ENCODE measurements at regions not wholly inside any gene's neighbourhood (a gene's known extent, or its start where the extent isn't known, plus 50 kb on each side); places are given as distances from the start of the nearest gene placed in this dataset.

DNA sequence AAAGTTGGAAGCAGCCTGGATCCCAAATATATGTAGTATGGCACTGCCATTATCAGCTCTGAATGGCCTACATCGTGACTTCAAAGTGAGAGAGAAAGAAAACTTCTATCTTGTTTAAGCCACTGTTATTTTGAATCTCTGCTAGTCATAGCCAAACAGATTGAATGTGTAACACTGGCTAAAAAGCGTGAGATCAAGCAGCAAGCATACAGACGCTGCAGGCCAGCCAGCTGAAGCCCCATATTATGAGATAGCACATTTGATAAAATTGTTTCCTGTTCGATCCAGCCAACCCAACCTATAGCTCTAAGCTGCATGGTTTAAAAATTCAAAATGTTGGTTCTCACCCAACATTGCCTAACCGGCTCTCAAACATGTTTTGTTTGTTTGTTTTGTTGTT is 95.0 kb downstream of the DUSP6 start:
- no peak for ATAC-seq (ENCODE audit: insufficient number of reproducible peaks, low FRiP score, low read depth)
- no peak for DNase-seq (ENCODE audit: low spot score)
- no peaks in the 10 kb centered on the region for H3K36me3 ChIP-seq
- H3K27ac ChIP-seq: no peak overlapping the region
- peaks cover 2 to 6% of the 10 kb centered on the region in 2 donors for H3K4me1 ChIP-seq (ENCODE audit: control insufficient read depth in 1 of 2, low read depth in 2 of 2)
- no peaks in the 10 kb centered on the region for H3K9me3 ChIP-seq
- no peak overlapping the region for H3K4me3 ChIP-seq
- no peak for TF ChIP-seq CTCF (IDR thresholded peaks at IDR 0.05)
- H3K27me3 ChIP-seq (replicated peaks; ENCODE audit: insufficient read depth): no peaks in the 10 kb centered on the region

GRCh38 chr12:89256060-89256459 is 96.2 kb downstream of the DUSP6 start:
- Histone ChIP-seq H3K4me1 (ENCODE audit: control insufficient read depth in 1 of 2, low read depth in 2 of 2) (peaks cover 8 to 17% of the 10 kb centered on the region in 2 donors), H3K27me3 (replicated peaks; ENCODE audit: insufficient read depth) (no peaks in the 10 kb centered on the region), H3K36me3 (no peaks in the 10 kb centered on the region), H3K4me3 (no peak overlapping the region), H3K9me3 (no peaks in the 10 kb centered on the region), H3K27ac (no peak overlapping the region)
- no peak for ATAC-seq (ENCODE audit: insufficient number of reproducible peaks, low FRiP score, low read depth)
- no peak for TF ChIP-seq CTCF (IDR thresholded peaks at IDR 0.05)
- no peak for DNase-seq (ENCODE audit: low spot score)

- TF ChIP-seq CTCF (IDR thresholded peaks at IDR 0.05): no peak
- Histone ChIP-seq H3K27me3 (replicated peaks; ENCODE audit: insufficient read depth) (no peaks in the 10 kb centered on the region), H3K27ac (no peak overlapping the region), H3K4me1 (ENCODE audit: control insufficient read depth in 1 of 2, low read depth in 2 of 2) (peaks cover 8 to 17% of the 10 kb centered on the region in 2 donors), H3K36me3 (no peaks in the 10 kb centered on the region), H3K9me3 (no peaks in the 10 kb centered on the region), H3K4me3 (no peak overlapping the region)
- DNase-seq (ENCODE audit: low spot score): no peak
- ATAC-seq (ENCODE audit: insufficient number of reproducible peaks, low FRiP score, low read depth): no peak
These were observed 98.8 kb downstream of the DUSP6 start for GRCh38 chr12:89253488-89253887.

- Histone ChIP-seq H3K9me3 (no peaks in the 10 kb centered on the region), H3K27ac (peak overlapping the region in 1 of 2 donors; percentile 22), H3K4me1 (ENCODE audit: control insufficient read depth in 1 of 2, low read depth in 2 of 2) (peaks cover 8 to 17% of the 10 kb centered on the region in 2 donors), H3K4me3 (no peak overlapping the region), H3K36me3 (no peaks in the 10 kb centered on the region), H3K27me3 (replicated peaks; ENCODE audit: insufficient read depth) (no peaks in the 10 kb centered on the region)
- no peak for TF ChIP-seq CTCF (IDR thresholded peaks at IDR 0.05)
- DNase-seq (ENCODE audit: low spot score) (no peak), ATAC-seq (ENCODE audit: insufficient number of reproducible peaks, low FRiP score, low read depth) (no peak)
These were observed 100.0 kb downstream of the DUSP6 start for GRCh38 chr12:89252284-89252683.

- DNase-seq (ENCODE audit: low spot score) (no peak), ATAC-seq (ENCODE audit: insufficient number of reproducible peaks, low FRiP score, low read depth) (no peak)
- H3K27me3 ChIP-seq (replicated peaks; ENCODE audit: insufficient read depth): no peaks in the 10 kb centered on the region
- H3K27ac ChIP-seq: peak overlapping the region in 1 of 2 donors; percentile 22
- H3K4me3 ChIP-seq: no peak overlapping the region
- no peak for TF ChIP-seq CTCF (IDR thresholded peaks at IDR 0.05)
- peaks cover 8 to 17% of the 10 kb centered on the region in 2 donors for H3K4me1 ChIP-seq (ENCODE audit: control insufficient read depth in 1 of 2, low read depth in 2 of 2)
- H3K9me3 ChIP-seq: no peaks in the 10 kb centered on the region
- H3K36me3 ChIP-seq: no peaks in the 10 kb centered on the region
These were observed 100.7 kb downstream of the DUSP6 start for GRCh38 chr12:89251342-89252271.

All from thoracic aorta (tissue), 2 donors.